GM10266 (cell line): ENCODE measurements at regions not wholly inside any gene's neighbourhood (a gene's known extent, or its start where the extent isn't known, plus 50 kb on each side); places are given as distances from the start of the nearest gene placed in this dataset.

Experiments used
- DNase-seq: peaks from one replicate; pipeline ENCODE4 v3.0.0; 2012; ENCODE audit errors: extremely low spot score
- TF ChIP-seq, protein P1 (sequence below): IDR thresholded peaks from 2 replicates; pipeline ENCODE4 v1.5.1; 2012; ENCODE audit warnings: mild to moderate bottlenecking, low read depth; ENCODE audit not compliant: control insufficient read depth, insufficient read depth; ENCODE audit errors: missing control alignments

DNA sequence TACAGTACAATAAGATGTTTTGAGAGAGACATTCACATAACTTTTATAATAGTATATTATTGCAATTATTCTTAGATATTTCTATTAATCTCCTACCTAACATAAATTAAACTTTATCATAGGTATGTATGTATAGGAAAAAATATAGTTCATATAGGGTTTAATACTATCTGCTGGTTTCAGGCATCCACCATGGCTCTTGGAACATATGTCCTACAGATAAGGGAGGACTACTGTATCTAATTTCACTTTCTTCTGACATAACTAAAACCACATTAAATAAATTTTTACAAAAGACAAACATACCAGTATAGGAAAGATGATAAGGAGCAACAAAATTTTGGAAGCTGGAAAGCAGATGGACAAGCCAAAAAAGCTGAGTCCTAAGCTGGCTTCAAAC, 67.9 kb upstream of the TMEM17 start:
- DNase-seq = no peak
- TF ChIP-seq, protein P1, sequence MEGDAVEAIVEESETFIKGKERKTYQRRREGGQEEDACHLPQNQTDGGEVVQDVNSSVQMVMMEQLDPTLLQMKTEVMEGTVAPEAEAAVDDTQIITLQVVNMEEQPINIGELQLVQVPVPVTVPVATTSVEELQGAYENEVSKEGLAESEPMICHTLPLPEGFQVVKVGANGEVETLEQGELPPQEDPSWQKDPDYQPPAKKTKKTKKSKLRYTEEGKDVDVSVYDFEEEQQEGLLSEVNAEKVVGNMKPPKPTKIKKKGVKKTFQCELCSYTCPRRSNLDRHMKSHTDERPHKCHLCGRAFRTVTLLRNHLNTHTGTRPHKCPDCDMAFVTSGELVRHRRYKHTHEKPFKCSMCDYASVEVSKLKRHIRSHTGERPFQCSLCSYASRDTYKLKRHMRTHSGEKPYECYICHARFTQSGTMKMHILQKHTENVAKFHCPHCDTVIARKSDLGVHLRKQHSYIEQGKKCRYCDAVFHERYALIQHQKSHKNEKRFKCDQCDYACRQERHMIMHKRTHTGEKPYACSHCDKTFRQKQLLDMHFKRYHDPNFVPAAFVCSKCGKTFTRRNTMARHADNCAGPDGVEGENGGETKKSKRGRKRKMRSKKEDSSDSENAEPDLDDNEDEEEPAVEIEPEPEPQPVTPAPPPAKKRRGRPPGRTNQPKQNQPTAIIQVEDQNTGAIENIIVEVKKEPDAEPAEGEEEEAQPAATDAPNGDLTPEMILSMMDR = no peak

DNA sequence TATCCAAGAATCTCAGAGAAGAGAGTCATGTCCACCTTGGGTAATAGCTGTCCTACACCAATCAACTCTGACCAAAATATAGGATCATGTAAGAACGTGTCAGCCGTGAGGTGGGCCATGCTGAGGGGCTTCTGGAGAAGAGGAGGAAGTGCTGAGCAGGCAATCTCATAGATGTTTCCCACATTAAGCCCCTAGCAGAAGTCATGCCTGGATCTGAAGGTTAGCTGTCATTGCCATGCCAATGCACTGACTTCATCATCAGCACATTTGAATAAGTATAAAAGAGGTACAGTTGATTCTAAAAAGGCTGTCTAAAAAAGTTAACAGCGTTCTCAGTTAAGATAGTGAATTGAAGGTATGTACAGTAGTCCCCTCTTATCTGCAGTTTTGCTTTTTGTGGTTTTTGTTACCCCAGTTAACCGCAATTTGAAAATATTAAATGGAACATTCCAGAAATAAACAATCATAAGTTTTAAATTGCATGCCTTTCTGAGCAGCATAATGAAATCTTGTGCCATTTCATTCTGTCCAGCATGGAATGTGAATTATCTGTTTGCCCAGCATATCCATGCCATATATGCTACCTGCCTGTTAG, 67.2 kb upstream of the TMEM17 start:
- DNase-seq = no peak
- TF ChIP-seq, protein P1 = no peak

DNA sequence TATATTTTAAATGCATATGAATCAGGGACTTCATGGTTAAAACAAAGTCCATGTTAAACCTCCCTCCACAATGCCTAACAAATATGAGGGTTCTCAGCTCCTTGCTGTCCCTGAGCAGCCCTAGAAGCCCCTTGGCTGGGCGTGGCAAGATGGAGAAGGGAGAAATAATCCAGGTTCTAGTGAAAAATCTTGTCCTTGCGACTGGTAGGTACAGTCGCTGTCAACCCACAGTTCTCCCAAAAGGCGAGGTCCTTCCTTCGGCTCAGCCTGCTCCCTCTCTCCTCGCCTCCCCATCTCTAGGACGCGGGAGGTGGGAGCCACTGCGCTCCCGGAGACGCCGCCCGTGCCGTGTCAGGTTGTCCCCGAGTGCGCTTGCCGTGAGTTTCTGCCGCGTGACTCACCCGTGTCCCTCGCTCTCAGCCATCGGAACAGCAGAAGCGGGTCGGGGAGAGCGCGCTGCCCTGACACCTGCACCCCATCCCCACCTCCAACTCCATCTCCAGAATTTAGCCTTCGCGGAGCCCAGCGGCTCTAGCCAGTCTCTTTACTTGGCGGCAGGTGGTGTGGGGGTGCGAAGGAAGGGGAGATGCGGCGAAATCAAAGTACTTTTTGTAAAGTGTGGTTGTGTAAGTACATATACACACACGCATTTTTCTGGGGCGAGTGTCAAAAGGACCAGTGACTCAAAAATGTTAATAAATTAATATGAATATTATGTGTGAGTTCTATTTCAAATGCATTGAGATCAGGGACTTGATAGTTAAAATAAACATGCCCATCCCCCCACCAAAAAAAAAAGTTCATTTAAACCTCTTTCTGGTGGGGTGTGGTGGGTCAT, 65.1 kb upstream of the TMEM17 start:
- DNase-seq = no peak
- TF ChIP-seq, protein P1 = no peak

DNA sequence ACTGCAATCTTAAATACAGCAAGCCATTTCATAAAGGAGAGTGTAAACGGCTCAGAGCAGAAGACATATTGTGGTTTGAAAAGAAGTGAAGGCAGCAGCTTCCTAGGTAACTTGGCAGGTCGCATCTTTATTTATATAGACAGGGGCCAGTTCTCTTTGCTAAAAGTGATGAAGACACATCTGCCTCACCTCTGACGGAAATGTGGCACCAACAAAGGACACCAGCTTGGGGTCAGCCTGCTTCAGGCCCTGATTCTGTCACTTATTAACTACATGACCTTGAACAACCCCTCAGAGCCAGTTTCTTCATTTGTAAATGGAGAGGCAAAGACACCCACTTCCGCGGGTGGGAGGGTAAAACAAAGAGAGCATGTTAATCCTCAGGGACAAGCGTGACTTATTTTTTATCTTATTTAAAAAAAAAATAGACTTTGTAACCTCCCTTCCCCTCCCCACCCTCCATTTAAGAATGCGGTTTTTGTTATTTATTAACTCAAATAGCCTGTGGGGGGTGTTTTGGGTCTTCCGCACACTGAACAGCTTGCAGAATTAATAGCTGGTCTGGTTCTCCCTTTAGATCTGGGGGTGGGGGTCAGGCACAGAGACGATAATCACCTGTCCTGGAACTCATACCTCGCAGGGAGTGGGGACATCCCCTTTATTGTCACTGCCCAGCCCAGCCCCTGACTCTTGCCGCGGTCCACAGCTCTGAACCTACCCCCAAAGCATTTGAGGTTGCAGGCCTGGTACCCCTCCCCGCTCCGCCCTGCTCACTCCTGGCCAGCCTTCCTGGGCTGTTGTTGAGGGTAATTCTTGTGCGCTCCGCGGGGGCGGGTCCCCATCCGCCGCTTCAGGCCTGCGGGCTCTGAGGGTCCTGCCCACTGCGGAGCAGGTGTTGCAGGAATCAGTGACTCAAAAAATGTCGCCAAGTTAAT, 64.2 kb upstream of the TMEM17 start:
- no peak for DNase-seq
- TF ChIP-seq, protein P1 = no peak

DNA sequence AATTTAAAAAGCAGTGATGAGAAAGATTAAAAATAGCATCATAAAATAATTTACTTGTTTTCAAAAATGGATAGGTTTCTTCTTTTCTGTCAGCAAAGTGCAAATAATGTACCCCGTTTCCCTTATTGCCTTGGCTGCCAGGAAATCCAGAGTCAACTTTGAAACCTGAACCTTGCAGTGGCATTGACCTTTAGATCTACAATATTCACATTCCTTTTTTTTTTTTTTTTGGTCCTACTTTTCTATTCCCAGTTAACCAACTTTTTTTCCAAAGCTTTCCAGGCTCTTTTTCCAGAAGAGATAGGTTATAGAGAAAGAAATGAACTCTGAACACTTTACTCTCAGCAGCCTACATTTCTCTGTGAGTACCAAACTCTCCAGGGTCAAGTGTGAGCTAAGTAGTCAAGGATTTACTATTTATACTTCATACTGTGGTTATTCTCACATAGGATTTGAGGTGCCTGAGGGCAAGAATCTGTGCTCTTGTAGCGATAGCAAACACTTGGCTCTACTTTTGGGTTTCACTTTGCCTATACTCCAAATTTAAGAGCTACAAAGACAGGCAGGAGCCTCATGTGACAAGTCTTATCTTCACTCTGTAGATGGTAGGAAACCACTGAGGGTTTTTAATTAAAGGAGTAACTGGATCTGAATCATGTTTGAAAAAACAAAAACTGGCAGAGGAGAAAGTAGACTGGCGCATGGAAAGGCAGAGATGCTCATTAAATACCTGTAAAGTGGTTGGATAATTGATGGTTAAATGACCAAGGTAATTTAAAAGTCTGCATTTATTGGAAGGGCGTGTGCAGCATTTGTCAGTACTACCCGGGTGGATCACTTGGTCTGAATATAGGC, 63.2 kb upstream of the TMEM17 start:
- TF ChIP-seq, protein P1 = no peak
- no peak for DNase-seq

DNA sequence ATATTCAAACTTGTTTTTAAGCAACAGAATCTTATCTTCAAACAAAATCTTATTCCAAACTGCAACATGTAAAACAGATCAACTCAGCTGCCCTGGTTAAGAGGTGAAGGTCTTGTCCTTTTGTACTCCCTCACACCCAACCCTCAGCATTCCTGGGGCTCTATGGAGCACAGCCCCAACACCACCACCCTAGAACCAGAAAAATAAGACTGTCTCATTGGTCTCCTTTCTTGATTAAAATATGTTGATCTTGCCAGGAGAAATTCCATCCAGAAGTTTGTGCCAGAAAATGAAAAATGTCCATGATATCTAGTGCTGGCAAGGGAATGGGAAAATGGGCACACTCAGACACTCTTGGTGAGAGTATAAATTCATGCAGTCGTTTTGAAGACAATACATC, 62.1 kb upstream of the TMEM17 start:
- no peak for DNase-seq
- TF ChIP-seq, protein P1 = no peak
